SK-N-SH (cell line): ENCODE measurements at regions not wholly inside any gene's neighbourhood (a gene's known extent, or its start where the extent isn't known, plus 50 kb on each side); places are given as distances from the start of the nearest gene placed in this dataset.

Source experiments
- CTCF ChIA-PET: fragments of 300-600, 350-600 bp; formaldehyde crosslinking; extraction: SDS; loops from one replicate; lab custom pipeline; 2021; lab: Yijun Ruan, JAX
- POLR2A ChIA-PET: fragments of 350-600 bp; sonication (Branson Sonifier 250); formaldehyde crosslinking; extraction: SDS; loops from one replicate; lab custom pipeline; 2020; ENCODE audit warnings: antibody characterized with exemption, inconsistent platforms; lab: Yijun Ruan, JAX
- DNase-seq: peaks from one replicate; pipeline ENCODE4 v3.0.0; 2012
- H2AFZ ChIP-seq: fragments of 200-600 bp; sonication (generic); 2 replicates; pipeline ENCODE4 v1.8.1; 2016; ENCODE audit warnings: antibody characterized with exemption, mild to moderate bottlenecking, low read depth
- H3F3A ChIP-seq: fragments of 200-600 bp; sonication (generic); replicated peaks from 2 replicates; pipeline ENCODE3; 2016; ENCODE audit warnings: antibody characterized with exemption, mild to moderate bottlenecking; ENCODE audit not compliant: insufficient read depth
- H3K27ac ChIP-seq, 2 experiments: fragments of 200-500 bp in 1 of 2; fragments of 200-600 bp in 1 of 2; sonication (Bioruptor generic) in 1 of 2; sonication (generic), shearing (Covaris generic) in 1 of 2; 2 replicates each; pipeline versions ENCODE4 v1.5.1 to v1.6.1; 2014 to 2016; ENCODE audit warnings: low read depth in 2 of 2, inconsistent platforms in 1 of 2, low read length in 1 of 2, mild to moderate bottlenecking in 1 of 2, mixed read lengths in 1 of 2
- H3K27me3 ChIP-seq: fragments of 200-600 bp; sonication (generic), shearing (Covaris generic); 2 replicates; pipeline ENCODE4 v1.6.1; 2016; ENCODE audit warnings: mixed run types; ENCODE audit not compliant: insufficient read depth
- H3K36me3 ChIP-seq, 2 experiments: fragments of 200-500 bp in 1 of 2; fragments of 200-600 bp in 1 of 2; sonication (Bioruptor generic) in 1 of 2; sonication (generic) in 1 of 2; replicated peaks in 1 of 2; 2 replicates each; pipeline versions ENCODE3 to v1.5.1; 2014 to 2016; ENCODE audit warnings: low read length in 1 of 2, mild to moderate bottlenecking in 1 of 2; ENCODE audit not compliant: insufficient read depth in 2 of 2, control insufficient read depth in 1 of 2
- H3K4me1 ChIP-seq, 2 experiments: fragments of 200-500 bp in 1 of 2; fragments of 200-600 bp in 1 of 2; sonication (Bioruptor generic) in 1 of 2; sonication (generic), shearing (Covaris generic) in 1 of 2; 2 replicates each; pipeline versions ENCODE4 v1.5.1 to v1.6.1; 2014 to 2016; ENCODE audit warnings: low read depth in 1 of 2, low read length in 1 of 2, mixed run types in 1 of 2; ENCODE audit not compliant: insufficient read depth in 2 of 2, control insufficient read depth in 1 of 2
- H3K4me2 ChIP-seq: fragments of 200-600 bp; sonication (generic), shearing (Covaris generic); 2 replicates; pipeline ENCODE4 v1.6.1; 2017; ENCODE audit warnings: mixed run types
- H3K4me3 ChIP-seq, 2 experiments: fragments of 200-500 bp in 1 of 2; fragments of 200-600 bp in 1 of 2; sonication (Bioruptor generic) in 1 of 2; sonication (generic), shearing (Covaris generic) in 1 of 2; 2 replicates each; pipeline versions ENCODE4 v1.5.1 to v1.8.1; 2014 to 2016; ENCODE audit warnings: low read depth in 2 of 2, inconsistent platforms in 1 of 2, low read length in 1 of 2, mild to moderate bottlenecking in 1 of 2, mixed read lengths in 1 of 2, moderate library complexity in 1 of 2
- H3K79me2 ChIP-seq: fragments of 200-600 bp; sonication (generic); 2 replicates; pipeline ENCODE4 v1.8.1; 2017; ENCODE audit warnings: mild to moderate bottlenecking; ENCODE audit not compliant: insufficient read depth
- H3K9ac ChIP-seq: fragments of 200-600 bp; sonication (generic); 2 replicates; pipeline ENCODE4 v1.6.1; 2017; ENCODE audit warnings: mixed run types
- H3K9me2 ChIP-seq: fragments of 200-600 bp; sonication (generic); 2 replicates; pipeline ENCODE4 v1.6.1; 2017; ENCODE audit warnings: mixed run types
- H3K9me3 ChIP-seq: fragments of 200-600 bp; sonication (generic); 2 replicates; pipeline ENCODE4 v1.6.1; 2017; ENCODE audit warnings: mixed run types, mild to moderate bottlenecking, moderate library complexity
- H4K20me1 ChIP-seq: fragments of 200-600 bp; sonication (generic); 2 replicates; pipeline ENCODE4 v1.6.1; 2017; ENCODE audit warnings: mild to moderate bottlenecking, mixed run types; ENCODE audit not compliant: insufficient read depth
- CHD2 ChIP-seq: fragments of 150-350 bp; IDR thresholded peaks from 2 replicates; pipeline ENCODE4 v1.6.1; 2018; ENCODE audit warnings: low read length; ENCODE audit not compliant: partially characterized antibody
- EZH2phosphoT487 ChIP-seq: fragments of 200-600 bp; sonication (generic); IDR thresholded peaks from 2 replicates; pipeline ENCODE4 v1.6.1; 2017; ENCODE audit warnings: low read depth, mixed run types, mild to moderate bottlenecking, antibody characterized with exemption, moderate library complexity, borderline replicate concordance
- FOSL2 ChIP-seq: IDR thresholded peaks from 2 replicates; pipeline ENCODE4 v1.4.0; 2012; ENCODE audit warnings: low read depth, mild to moderate bottlenecking, moderate library complexity, borderline replicate concordance
- FOXJ3 ChIP-seq: sonication (generic); formaldehyde crosslinking; IDR thresholded peaks from 2 replicates; pipeline ENCODE4 v1.5.1; 2020; ENCODE audit warnings: mild to moderate bottlenecking, missing genetic modification reagents
- MXI1 ChIP-seq: IDR thresholded peaks from 2 replicates; pipeline ENCODE4 v1.6.1; 2012; ENCODE audit warnings: mild to moderate bottlenecking, low read depth, low read length, improper control_type of control experiment
- NRF1 ChIP-seq: IDR thresholded peaks from 2 replicates; pipeline ENCODE4 v1.6.1; 2012; ENCODE audit warnings: low read depth, mild to moderate bottlenecking, low read length
- POLR2AphosphoS5 ChIP-seq: IDR thresholded peaks from 2 replicates; pipeline ENCODE4 v1.6.1; 2012; ENCODE audit warnings: low read depth, low read length
- RCOR1 ChIP-seq: fragments of 150-350 bp; IDR thresholded peaks from 2 replicates; pipeline ENCODE4 v1.6.1; 2017; ENCODE audit warnings: antibody characterized with exemption, low read length
- RXRA ChIP-seq: IDR thresholded peaks from 2 replicates; pipeline ENCODE4 v1.4.0; 2012; ENCODE audit warnings: low read depth, mild to moderate bottlenecking, borderline replicate concordance
- TAF1 ChIP-seq: IDR thresholded peaks from 2 replicates; pipeline ENCODE4 v1.6.1; 2012; ENCODE audit warnings: low read depth, mild to moderate bottlenecking, low read length, moderate library complexity, borderline replicate concordance
- TCF12 ChIP-seq: IDR thresholded peaks from 2 replicates; pipeline ENCODE4 v1.4.0; 2012
- TEAD4 ChIP-seq: IDR thresholded peaks from 2 replicates; pipeline ENCODE4 v1.4.0; 2012; ENCODE audit warnings: mild to moderate bottlenecking, borderline replicate concordance; ENCODE audit not compliant: insufficient read depth
- YY1 ChIP-seq: IDR thresholded peaks from 2 replicates; pipeline ENCODE4 v1.4.0; 2012; ENCODE audit warnings: low read depth, mild to moderate bottlenecking
- ZBTB33 ChIP-seq: IDR thresholded peaks from 2 replicates; pipeline ENCODE4 v1.4.0; 2012; ENCODE audit warnings: low read depth, borderline replicate concordance
- WGBS: methylation state at CpG from one replicate; pipeline ENCODE4 v1.1.6; 2017; ENCODE audit warnings: low lambda C conversion rate; 5-methylcytosine and 5-hydroxymethylcytosine counted together
- TF ChIP-seq, protein P1 (sequence below): IDR thresholded peaks from 2 replicates; pipeline ENCODE4; 2012
- TF ChIP-seq, protein P2 (sequence below): IDR thresholded peaks from 2 replicates; pipeline ENCODE4 v1.6.1; 2012; ENCODE audit warnings: mild to moderate bottlenecking, low read depth, low read length, moderate library complexity
- TF ChIP-seq, protein P3 (sequence below): IDR thresholded peaks from 2 replicates; pipeline ENCODE4 v1.4.0; 2012; ENCODE audit warnings: low read depth

DNA sequence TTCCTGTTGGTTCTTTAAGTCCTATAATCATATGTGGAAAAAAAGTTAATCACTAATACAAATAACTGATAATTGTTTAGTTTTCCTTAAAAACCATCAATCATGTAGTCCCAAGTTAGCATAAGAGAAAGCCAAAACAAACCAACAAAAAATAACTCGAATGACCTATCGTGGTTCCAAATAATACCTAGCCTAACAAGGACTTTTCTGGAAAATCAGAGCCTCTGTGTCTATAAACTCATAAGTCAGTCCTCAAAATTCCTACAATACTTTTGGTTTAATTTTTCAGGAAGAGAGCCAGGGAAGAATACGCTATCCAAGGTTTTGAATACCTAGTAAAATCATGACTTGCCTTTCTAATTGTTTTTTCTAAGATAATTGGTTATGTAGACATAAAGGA is 975.3 kb upstream of the SOX9 start:
- DNase-seq, result no peak
- Histone ChIP-seq H2AFZ (no peak overlapping the region), H3K4me2 (no peak overlapping the region), H3K9me2 (no peaks in the 10 kb centered on the region), H3K27me3 (no peaks in the 10 kb centered on the region), H3K4me3 (no peak overlapping the region), H3K4me1 (peaks cover 0 to 5% of the 10 kb centered on the region in 2 experiments; a peak in 2 of 4 replicates), H3F3A (no peaks in the 10 kb centered on the region), H3K36me3 (no peaks in the 10 kb centered on the region), H3K9me3 (no peaks in the 10 kb centered on the region), H3K9ac (no peak overlapping the region), H3K79me2 (no peaks in the 10 kb centered on the region), H4K20me1 (no peaks in the 10 kb centered on the region), H3K27ac (no peak overlapping the region)
- TF ChIP-seq TAF1, result no peak
- no peak for TF ChIP-seq YY1
- TF ChIP-seq RCOR1, result no peak
- TF ChIP-seq CHD2, result no peak
- no peak for TF ChIP-seq TEAD4
- TF ChIP-seq MXI1, result no peak
- TF ChIP-seq FOSL2, result no peak
- TF ChIP-seq NRF1, result no peak
- TF ChIP-seq TCF12, result no peak
- no peak for TF ChIP-seq POLR2AphosphoS5
- ChIA-PET POLR2A (no interaction called here), CTCF (no interaction called here)
- WGBS, result 78% methylated on average over 3 of the region's 3 CpGs

- no peak overlapping the region for H3K4me3 ChIP-seq
- H3K9me2 ChIP-seq, result no peaks in the 10 kb centered on the region
- no peaks in the 10 kb centered on the region for H3K9me3 ChIP-seq
- H3K27me3 ChIP-seq, result no peaks in the 10 kb centered on the region
- no peak for DNase-seq
- H3K36me3 ChIP-seq, result no peaks in the 10 kb centered on the region
- no peak overlapping the region for H2AFZ ChIP-seq
- CTCF ChIA-PET, result interaction anchor here (0.8 to 1.1 kb wide), 2 partner anchors 25 to 32 kb away, joined by 3 read pairs; no protein-coding TSS in a partner anchor
- H3K4me1 ChIP-seq, result no peaks in the 10 kb centered on the region
- H3K79me2 ChIP-seq, result no peaks in the 10 kb centered on the region
- 65% methylated on average over 10 of the region's 10 CpGs for WGBS
- POLR2A ChIA-PET, result no interaction called here
- TF ChIP-seq RXRA (no peak), ZBTB33 (no peak), FOXJ3 (no peak), TCF12 (no peak), YY1 (no peak), EZH2phosphoT487 (no peak), CHD2 (no peak), TAF1 (no peak), TEAD4 (no peak)
- TF ChIP-seq, protein P1, sequence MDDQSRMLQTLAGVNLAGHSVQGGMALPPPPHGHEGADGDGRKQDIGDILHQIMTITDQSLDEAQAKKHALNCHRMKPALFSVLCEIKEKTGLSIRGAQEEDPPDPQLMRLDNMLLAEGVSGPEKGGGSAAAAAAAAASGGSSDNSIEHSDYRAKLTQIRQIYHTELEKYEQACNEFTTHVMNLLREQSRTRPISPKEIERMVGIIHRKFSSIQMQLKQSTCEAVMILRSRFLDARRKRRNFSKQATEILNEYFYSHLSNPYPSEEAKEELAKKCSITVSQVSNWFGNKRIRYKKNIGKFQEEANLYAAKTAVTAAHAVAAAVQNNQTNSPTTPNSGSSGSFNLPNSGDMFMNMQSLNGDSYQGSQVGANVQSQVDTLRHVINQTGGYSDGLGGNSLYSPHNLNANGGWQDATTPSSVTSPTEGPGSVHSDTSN, result no peak
- TF ChIP-seq, protein P2, sequence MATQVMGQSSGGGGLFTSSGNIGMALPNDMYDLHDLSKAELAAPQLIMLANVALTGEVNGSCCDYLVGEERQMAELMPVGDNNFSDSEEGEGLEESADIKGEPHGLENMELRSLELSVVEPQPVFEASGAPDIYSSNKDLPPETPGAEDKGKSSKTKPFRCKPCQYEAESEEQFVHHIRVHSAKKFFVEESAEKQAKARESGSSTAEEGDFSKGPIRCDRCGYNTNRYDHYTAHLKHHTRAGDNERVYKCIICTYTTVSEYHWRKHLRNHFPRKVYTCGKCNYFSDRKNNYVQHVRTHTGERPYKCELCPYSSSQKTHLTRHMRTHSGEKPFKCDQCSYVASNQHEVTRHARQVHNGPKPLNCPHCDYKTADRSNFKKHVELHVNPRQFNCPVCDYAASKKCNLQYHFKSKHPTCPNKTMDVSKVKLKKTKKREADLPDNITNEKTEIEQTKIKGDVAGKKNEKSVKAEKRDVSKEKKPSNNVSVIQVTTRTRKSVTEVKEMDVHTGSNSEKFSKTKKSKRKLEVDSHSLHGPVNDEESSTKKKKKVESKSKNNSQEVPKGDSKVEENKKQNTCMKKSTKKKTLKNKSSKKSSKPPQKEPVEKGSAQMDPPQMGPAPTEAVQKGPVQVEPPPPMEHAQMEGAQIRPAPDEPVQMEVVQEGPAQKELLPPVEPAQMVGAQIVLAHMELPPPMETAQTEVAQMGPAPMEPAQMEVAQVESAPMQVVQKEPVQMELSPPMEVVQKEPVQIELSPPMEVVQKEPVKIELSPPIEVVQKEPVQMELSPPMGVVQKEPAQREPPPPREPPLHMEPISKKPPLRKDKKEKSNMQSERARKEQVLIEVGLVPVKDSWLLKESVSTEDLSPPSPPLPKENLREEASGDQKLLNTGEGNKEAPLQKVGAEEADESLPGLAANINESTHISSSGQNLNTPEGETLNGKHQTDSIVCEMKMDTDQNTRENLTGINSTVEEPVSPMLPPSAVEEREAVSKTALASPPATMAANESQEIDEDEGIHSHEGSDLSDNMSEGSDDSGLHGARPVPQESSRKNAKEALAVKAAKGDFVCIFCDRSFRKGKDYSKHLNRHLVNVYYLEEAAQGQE, result no peak
- TF ChIP-seq, protein P3, sequence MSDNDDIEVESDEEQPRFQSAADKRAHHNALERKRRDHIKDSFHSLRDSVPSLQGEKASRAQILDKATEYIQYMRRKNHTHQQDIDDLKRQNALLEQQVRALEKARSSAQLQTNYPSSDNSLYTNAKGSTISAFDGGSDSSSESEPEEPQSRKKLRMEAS, result no peak
- H4K20me1 ChIP-seq, result no peaks in the 10 kb centered on the region
- H3K27ac ChIP-seq, result no peak overlapping the region
- H3K9ac ChIP-seq, result no peak overlapping the region
- no peak overlapping the region for H3K4me2 ChIP-seq
- no peaks in the 10 kb centered on the region for H3F3A ChIP-seq
These were observed 972.9 kb upstream of the SOX9 start for GRCh38 chr17:71147906-71148305.
